HG02588 (cell line): ENCODE measurements at regions not wholly inside any gene's neighbourhood (a gene's known extent, or its start where the extent isn't known, plus 50 kb on each side); places are given as distances from the start of the nearest gene placed in this dataset.
"Not testable (repeated sequence)": the region's sequence is repeated elsewhere in the genome, so short reads cannot be mapped to it uniquely, and the experiment has no call there.

Source experiments
- ATAC-seq: cut with Tn5 transposase; IDR thresholded peaks from one replicate; pipeline ENCODE4 v1.9.1; 2021; ENCODE audit warnings: mild to moderate bottlenecking, moderate library complexity; ENCODE audit not compliant: unreplicated experiment

- ATAC-seq: no peak
These were observed 96.0 kb upstream of the VGLL4 start for GRCh38 chr3:11739706-11740105.

GRCh38 chr3:11739123-11739522, 95.4 kb upstream of the VGLL4 start:
- no peak for ATAC-seq

- ATAC-seq: no peak
These were observed 94.0 kb upstream of the VGLL4 start for GRCh38 chr3:11737742-11738141.

GRCh38 chr3:11736136-11736833, 92.6 kb upstream of the VGLL4 start:
- ATAC-seq: no peak

- ATAC-seq: no peak
These were observed 91.9 kb upstream of the VGLL4 start for GRCh38 chr3:11735638-11736037.

- ATAC-seq: not testable (repeated sequence)
These were observed 91.4 kb upstream of the VGLL4 start for GRCh38 chr3:11735111-11735510.

GRCh38 chr3:11733914-11734313, 90.2 kb upstream of the VGLL4 start:
- ATAC-seq: no peak

GRCh38 chr3:11727207-11727606, 83.5 kb upstream of the VGLL4 start:
- no peak for ATAC-seq

GRCh38 chr3:11726146-11726545, 82.4 kb upstream of the VGLL4 start:
- no peak for ATAC-seq

GRCh38 chr3:11725340-11725641, 81.6 kb upstream of the VGLL4 start:
- not testable (repeated sequence) for ATAC-seq

- no peak for ATAC-seq
These were observed 81.1 kb upstream of the VGLL4 start for GRCh38 chr3:11724615-11725339.

- ATAC-seq: no peak
These were observed 77.8 kb upstream of the VGLL4 start for GRCh38 chr3:11721479-11721878.

- ATAC-seq: no peak
These were observed 77.2 kb upstream of the VGLL4 start for GRCh38 chr3:11720917-11721411.

GRCh38 chr3:11720304-11720898, 76.7 kb upstream of the VGLL4 start:
- peak; percentile 33 for ATAC-seq

GRCh38 chr3:11719406-11720303, 75.9 kb upstream of the VGLL4 start:
- peak; percentile 71 for ATAC-seq

GRCh38 chr3:11718637-11719405, 75.1 kb upstream of the VGLL4 start:
- ATAC-seq: peak; percentile 19

GRCh38 chr3:11717768-11718636, 74.3 kb upstream of the VGLL4 start:
- ATAC-seq: no peak

- no peak for ATAC-seq
These were observed 73.6 kb upstream of the VGLL4 start for GRCh38 chr3:11717301-11717700.

- ATAC-seq: no peak
These were observed 73.0 kb upstream of the VGLL4 start for GRCh38 chr3:11716573-11717290.
